ENCODE measurements at regions not wholly inside any gene's neighbourhood (a gene's known extent, or its start where the extent isn't known, plus 50 kb on each side); places are given as distances from the start of the nearest gene placed in this dataset.

DNA sequence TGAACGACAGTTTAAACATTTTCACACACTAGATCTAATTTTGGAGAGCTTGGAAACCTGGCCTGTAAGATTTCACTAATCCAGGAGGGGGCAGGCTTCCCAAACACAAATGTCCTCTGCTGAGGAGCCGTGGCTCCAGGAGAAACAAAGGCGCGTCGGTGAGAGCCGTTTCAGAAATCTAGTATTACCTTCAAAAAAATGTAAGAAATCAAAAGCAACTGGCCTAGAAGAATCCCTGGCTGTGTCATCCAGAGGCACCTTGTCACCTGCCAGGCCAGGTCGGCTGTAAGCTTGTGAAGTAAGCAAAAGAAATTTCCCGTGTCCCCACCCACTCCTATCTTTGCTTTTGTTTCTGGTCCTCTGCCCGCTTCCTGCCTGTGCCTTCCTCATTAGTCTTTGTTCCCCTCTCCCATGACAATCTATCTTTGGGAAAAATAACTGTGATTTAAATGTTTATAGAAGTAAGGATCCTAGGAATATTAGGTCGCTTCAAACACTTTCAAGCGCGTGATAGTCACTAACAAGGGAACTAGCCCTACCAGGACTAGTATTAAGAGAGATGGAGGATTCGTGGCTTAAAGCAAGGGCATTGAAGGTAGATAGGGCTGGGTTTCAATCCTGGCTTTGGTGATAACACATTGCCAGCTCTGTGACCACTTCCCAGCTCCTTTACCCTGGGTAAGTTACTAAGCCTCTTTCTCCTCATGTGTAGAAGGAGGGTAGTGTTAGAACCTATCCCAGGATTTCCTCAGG is 99.5 kb upstream of the STK39 start:
- Histone ChIP-seq H3K27me3 (replicated peaks; ENCODE audit: insufficient read depth) (no peaks in the 10 kb centered on the region), H3K9me3 (no peaks in the 10 kb centered on the region), H3K4me3 (peak overlapping the region; percentile 72), H3K36me3 (no peaks in the 10 kb centered on the region), H3K27ac (no peak overlapping the region), H3K4me1 (ENCODE audit: control insufficient read depth in 1 of 2, low read depth in 2 of 2) (peaks cover 0 to 4% of the 10 kb centered on the region in 2 donors)
- peak; percentile 69 for ATAC-seq (ENCODE audit: insufficient number of reproducible peaks, low FRiP score, low read depth)
- no peak for DNase-seq (ENCODE audit: low spot score)
- TF ChIP-seq, protein P1, sequence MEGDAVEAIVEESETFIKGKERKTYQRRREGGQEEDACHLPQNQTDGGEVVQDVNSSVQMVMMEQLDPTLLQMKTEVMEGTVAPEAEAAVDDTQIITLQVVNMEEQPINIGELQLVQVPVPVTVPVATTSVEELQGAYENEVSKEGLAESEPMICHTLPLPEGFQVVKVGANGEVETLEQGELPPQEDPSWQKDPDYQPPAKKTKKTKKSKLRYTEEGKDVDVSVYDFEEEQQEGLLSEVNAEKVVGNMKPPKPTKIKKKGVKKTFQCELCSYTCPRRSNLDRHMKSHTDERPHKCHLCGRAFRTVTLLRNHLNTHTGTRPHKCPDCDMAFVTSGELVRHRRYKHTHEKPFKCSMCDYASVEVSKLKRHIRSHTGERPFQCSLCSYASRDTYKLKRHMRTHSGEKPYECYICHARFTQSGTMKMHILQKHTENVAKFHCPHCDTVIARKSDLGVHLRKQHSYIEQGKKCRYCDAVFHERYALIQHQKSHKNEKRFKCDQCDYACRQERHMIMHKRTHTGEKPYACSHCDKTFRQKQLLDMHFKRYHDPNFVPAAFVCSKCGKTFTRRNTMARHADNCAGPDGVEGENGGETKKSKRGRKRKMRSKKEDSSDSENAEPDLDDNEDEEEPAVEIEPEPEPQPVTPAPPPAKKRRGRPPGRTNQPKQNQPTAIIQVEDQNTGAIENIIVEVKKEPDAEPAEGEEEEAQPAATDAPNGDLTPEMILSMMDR (IDR thresholded peaks at IDR 0.05) = peak; percentile 83

DNA sequence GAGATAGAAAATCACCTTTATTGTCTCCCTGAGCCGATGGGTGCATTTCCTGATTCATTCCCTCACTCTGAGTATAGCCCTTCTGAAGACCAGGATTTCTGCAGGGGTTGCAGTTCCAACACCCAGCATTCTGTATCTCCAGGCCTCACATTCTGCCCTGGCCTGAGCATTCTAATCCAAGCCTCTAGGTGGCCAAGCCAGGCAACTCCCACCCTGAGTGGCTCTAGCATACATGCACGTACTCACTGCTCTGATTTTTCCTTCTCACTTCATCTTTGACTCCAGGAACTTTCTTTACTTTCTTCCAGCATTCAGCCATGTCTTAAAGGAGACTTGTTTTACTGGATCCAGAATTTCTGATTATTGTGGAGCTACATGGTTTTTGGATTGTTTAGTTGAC is 100.7 kb upstream of the STK39 start:
- ATAC-seq (ENCODE audit: insufficient number of reproducible peaks, low FRiP score, low read depth) (no peak), DNase-seq (ENCODE audit: low spot score) (no peak)
- Histone ChIP-seq H3K4me1 (ENCODE audit: control insufficient read depth in 1 of 2, low read depth in 2 of 2) (peaks cover 0 to 4% of the 10 kb centered on the region in 2 donors), H3K27me3 (replicated peaks; ENCODE audit: insufficient read depth) (no peaks in the 10 kb centered on the region), H3K36me3 (no peaks in the 10 kb centered on the region), H3K4me3 (no peak overlapping the region), H3K9me3 (no peaks in the 10 kb centered on the region), H3K27ac (no peak overlapping the region)
- TF ChIP-seq, protein P1 (IDR thresholded peaks at IDR 0.05) = peak; percentile 28

DNA sequence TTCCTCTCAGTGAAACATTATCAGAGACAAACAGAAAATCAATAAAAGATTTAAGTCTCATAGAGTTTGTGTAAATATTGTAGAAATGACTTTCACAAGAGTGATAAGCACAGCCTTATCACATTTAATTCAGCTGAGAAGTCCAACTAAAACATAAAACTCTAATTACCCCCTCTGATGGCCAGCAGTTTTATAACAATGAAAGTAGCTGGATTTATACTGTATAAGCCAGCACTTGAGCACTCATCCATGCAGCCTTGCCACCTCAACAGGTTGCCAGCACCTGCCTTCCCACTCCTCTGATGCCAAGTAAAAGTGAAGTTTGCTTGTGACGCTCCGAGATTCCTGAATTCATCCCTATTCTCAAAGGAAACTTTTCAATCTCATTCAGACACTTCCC is 103.0 kb upstream of the STK39 start:
- TF ChIP-seq, protein P1 (IDR thresholded peaks at IDR 0.05) = no peak
- no peaks in the 10 kb centered on the region for H3K27me3 ChIP-seq (replicated peaks; ENCODE audit: insufficient read depth)
- no peak for DNase-seq (ENCODE audit: low spot score)
- H3K4me1 ChIP-seq (ENCODE audit: control insufficient read depth in 1 of 2, low read depth in 2 of 2) = peaks cover 0 to 4% of the 10 kb centered on the region in 2 donors
- H3K27ac ChIP-seq = no peak overlapping the region
- no peak overlapping the region for H3K4me3 ChIP-seq
- no peak for ATAC-seq (ENCODE audit: insufficient number of reproducible peaks, low FRiP score, low read depth)
- no peaks in the 10 kb centered on the region for H3K36me3 ChIP-seq
- H3K9me3 ChIP-seq = no peaks in the 10 kb centered on the region

DNA sequence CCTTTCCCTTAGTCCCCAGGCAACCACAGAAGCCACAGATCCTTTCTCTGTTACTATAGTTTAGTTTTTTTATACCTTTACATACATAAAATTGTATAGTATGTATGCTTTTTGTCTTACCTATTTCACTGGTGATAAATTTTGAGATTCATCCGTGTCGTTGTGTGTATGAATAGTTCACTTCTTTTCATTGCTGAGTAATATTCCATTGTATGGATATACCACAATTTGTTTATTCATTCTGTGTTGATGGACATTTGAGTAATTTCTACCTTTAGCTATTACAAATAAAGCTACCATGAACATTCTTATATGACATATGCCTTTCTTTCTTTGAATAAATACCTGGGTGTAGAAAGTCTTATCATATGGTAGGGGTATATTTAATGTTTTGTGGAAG is 102.8 kb upstream of the CERS6 start:
- H3K27ac ChIP-seq = no peak overlapping the region

DNA sequence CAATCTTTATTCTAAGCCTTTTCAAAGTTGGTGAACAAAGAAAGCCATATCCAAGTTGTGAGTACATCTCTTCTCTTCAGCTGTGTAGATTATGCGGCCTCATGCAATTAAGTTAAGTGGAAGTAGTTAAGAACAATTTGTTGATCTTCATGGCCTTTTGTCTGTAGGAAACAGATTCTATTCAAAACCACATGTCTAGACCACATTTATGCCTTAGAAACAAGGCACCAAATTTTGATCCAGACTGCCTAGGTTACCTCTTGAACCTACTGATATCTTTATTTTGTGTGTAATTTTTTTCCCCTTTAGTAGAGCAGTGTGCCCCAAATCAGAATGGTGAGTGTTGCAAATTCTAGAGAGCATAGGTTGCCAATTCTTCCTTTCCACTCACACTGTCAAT is 101.6 kb upstream of the CERS6 start:
- H3K4me3 ChIP-seq = no peak overlapping the region
- no peaks in the 10 kb centered on the region for H3K27me3 ChIP-seq (replicated peaks; ENCODE audit: insufficient read depth)
- H3K4me1 ChIP-seq (ENCODE audit: control insufficient read depth in 1 of 2, low read depth in 2 of 2) = no peaks in the 10 kb centered on the region
- H3K36me3 ChIP-seq = no peaks in the 10 kb centered on the region
- H3K27ac ChIP-seq = no peak overlapping the region
- ATAC-seq (ENCODE audit: insufficient number of reproducible peaks, low FRiP score, low read depth) (no peak), DNase-seq (ENCODE audit: low spot score) (no peak)
- TF ChIP-seq, protein P1 (IDR thresholded peaks at IDR 0.05) = no peak
- H3K9me3 ChIP-seq = no peaks in the 10 kb centered on the region

More for the DNA sequence above, 102.8 kb upstream of the CERS6 start:
- Histone ChIP-seq H3K4me1 (ENCODE audit: control insufficient read depth in 1 of 2, low read depth in 2 of 2) (no peaks in the 10 kb centered on the region), H3K36me3 (no peaks in the 10 kb centered on the region), H3K4me3 (no peak overlapping the region), H3K27me3 (replicated peaks; ENCODE audit: insufficient read depth) (no peaks in the 10 kb centered on the region), H3K9me3 (no peaks in the 10 kb centered on the region)
- TF ChIP-seq, protein P1 (IDR thresholded peaks at IDR 0.05) = no peak
- no peak for DNase-seq (ENCODE audit: low spot score)
- no peak for ATAC-seq (ENCODE audit: insufficient number of reproducible peaks, low FRiP score, low read depth)
